CD4-positive, alpha-beta T cell treated with Interleukin-2 at 100 ng/mL for 4 hours (primary cell): ENCODE measurements at regions not wholly inside any gene's neighbourhood (a gene's known extent, or its start where the extent isn't known, plus 50 kb on each side); places are given as distances from the start of the nearest gene placed in this dataset.
"Not testable (repeated sequence)": the region's sequence is repeated elsewhere in the genome, so short reads cannot be mapped to it uniquely, and the experiment has no call there.

Experiments used
- DNase-seq: peaks from one replicate; pipeline ENCODE4 v3.0.0-alpha.2; 2020; ENCODE audit warnings: low spot score

- no peak for DNase-seq
Measured at GRCh38 chr9:107606149-107606790, 116.7 kb upstream of the KLF4 start.

- DNase-seq: no peak
Measured at GRCh38 chr9:107605041-107605440, 115.5 kb upstream of the KLF4 start.

GRCh38 chr9:107603281-107603680, 113.7 kb upstream of the KLF4 start:
- DNase-seq: no peak

- DNase-seq: no peak
Measured at GRCh38 chr9:107600060-107600573, 110.5 kb upstream of the KLF4 start.

- DNase-seq: no peak
Measured at GRCh38 chr9:107597743-107598217, 108.2 kb upstream of the KLF4 start.

GRCh38 chr9:107594908-107595530, 105.5 kb upstream of the KLF4 start:
- DNase-seq: no peak

GRCh38 chr9:107593224-107593870, 103.8 kb upstream of the KLF4 start:
- no peak for DNase-seq

GRCh38 chr9:107592424-107592823, 102.9 kb upstream of the KLF4 start:
- no peak for DNase-seq

- no peak for DNase-seq
Measured at GRCh38 chr9:107591781-107592180, 102.2 kb upstream of the KLF4 start.

- DNase-seq: no peak
Measured at GRCh38 chr9:107588393-107588792, 98.8 kb upstream of the KLF4 start.

GRCh38 chr9:107587191-107587963, 97.8 kb upstream of the KLF4 start:
- DNase-seq: no peak

- DNase-seq: no peak
Measured at GRCh38 chr9:107586493-107586892, 96.9 kb upstream of the KLF4 start.

- no peak for DNase-seq
Measured at GRCh38 chr9:107585465-107585864, 95.9 kb upstream of the KLF4 start.

- DNase-seq: no peak
Measured at GRCh38 chr9:107584944-107585343, 95.4 kb upstream of the KLF4 start.

- no peak for DNase-seq
Measured at GRCh38 chr9:107584186-107584585, 94.6 kb upstream of the KLF4 start.

GRCh38 chr9:107577140-107577776, 87.7 kb upstream of the KLF4 start:
- no peak for DNase-seq

GRCh38 chr9:107571148-107571547, 81.6 kb upstream of the KLF4 start:
- no peak for DNase-seq

GRCh38 chr9:107569174-107569573, 79.6 kb upstream of the KLF4 start:
- no peak for DNase-seq

- DNase-seq: not testable (repeated sequence)
Measured at GRCh38 chr9:107568406-107568805, 78.8 kb upstream of the KLF4 start.

GRCh38 chr9:107567462-107567861, 77.9 kb upstream of the KLF4 start:
- DNase-seq: no peak

GRCh38 chr9:107566611-107567061, 77.1 kb upstream of the KLF4 start:
- DNase-seq: no peak

GRCh38 chr9:107562798-107563197, 73.2 kb upstream of the KLF4 start:
- DNase-seq: no peak
